IMR-90 (cell line): ENCODE measurements at regions not wholly inside any gene's neighbourhood (a gene's known extent, or its start where the extent isn't known, plus 50 kb on each side); places are given as distances from the start of the nearest gene placed in this dataset.

Experiments used
- ATAC-seq: fragments of 200-7000 bp; cut with Tn5 transposase; 2 replicates; pipeline ENCODE4 v1.9.1; 2020; ENCODE audit warnings: low read depth, mild to moderate bottlenecking, moderate library complexity
- BruUV-seq: library from RNA; stranded (reverse); fragments of 400-500 nt; replicated peaks from 2 replicates; lab custom pipeline; 2021; lab: Mats Ljungman, UMichigan
- CTCF ChIA-PET: fragments of 300-600 bp; formaldehyde crosslinking; extraction: SDS; loops from one replicate; lab custom pipeline; 2021; ENCODE audit warnings: antibody characterized with exemption; lab: Yijun Ruan, JAX
- POLR2A ChIA-PET: fragments of 300-600 bp; sonication (Branson Sonifier 250); formaldehyde crosslinking; loops from one replicate; lab custom pipeline; 2022; ENCODE audit warnings: antibody characterized with exemption; ENCODE audit not compliant: unreplicated experiment; lab: Charles Lee
- DNase-seq: peaks from one replicate; pipeline ENCODE4 v3.0.0; 2013
- H2AFZ ChIP-seq: replicated peaks from 2 replicates; pipeline ENCODE3; 2013; ENCODE audit warnings: low read length, mild to moderate bottlenecking; ENCODE audit not compliant: poor library complexity
- H2AK5ac ChIP-seq: 2 replicates; pipeline ENCODE4 v1.6.1; 2013; ENCODE audit warnings: low read depth, low read length, inconsistent platforms
- H2AK9ac ChIP-seq: replicated peaks from 2 replicates; pipeline ENCODE3; 2013; ENCODE audit warnings: mild to moderate bottlenecking, low read depth, low read length, moderate library complexity; ENCODE audit not compliant: poor library complexity
- H2BK120ac ChIP-seq: 2 replicates; pipeline ENCODE4 v1.6.1; 2013; ENCODE audit warnings: low read depth, low read length, inconsistent platforms
- H2BK15ac ChIP-seq: 3 replicates; pipeline ENCODE4 v1.6.1; 2013; ENCODE audit warnings: low read depth, low read length, inconsistent platforms
- H2BK20ac ChIP-seq: 2 replicates; pipeline ENCODE4 v1.6.1; 2013; ENCODE audit warnings: low read depth, mild to moderate bottlenecking, inconsistent platforms, low read length, moderate library complexity
- H2BK5ac ChIP-seq: 2 replicates; pipeline ENCODE4 v1.6.1; 2013; ENCODE audit warnings: mild to moderate bottlenecking, low read depth, low read length, inconsistent platforms; ENCODE audit not compliant: poor library complexity, severe bottlenecking
- H3K14ac ChIP-seq: replicated peaks from 2 replicates; pipeline ENCODE4 v1.6.1; 2013; ENCODE audit warnings: low read depth, low read length, inconsistent platforms
- H3K18ac ChIP-seq: 2 replicates; pipeline ENCODE4 v1.6.1; 2013; ENCODE audit warnings: low read depth, low read length, control low read depth
- H3K23ac ChIP-seq: 2 replicates; pipeline ENCODE4 v1.6.1; 2013; ENCODE audit warnings: low read depth, low read length, inconsistent platforms
- H3K27ac ChIP-seq: 2 replicates; pipeline ENCODE4 v1.5.1; 2013; ENCODE audit warnings: mild to moderate bottlenecking, control low read depth, low read length; ENCODE audit not compliant: insufficient read depth
- H3K27me3 ChIP-seq: 2 replicates; pipeline ENCODE4 v1.6.1; 2013; ENCODE audit warnings: low read length; ENCODE audit not compliant: control insufficient read depth, insufficient read depth
- H3K36me3 ChIP-seq: 2 replicates; pipeline ENCODE4 v1.6.1; 2013; ENCODE audit warnings: low read length, mixed read lengths; ENCODE audit not compliant: control insufficient read depth, insufficient read depth
- H3K4ac ChIP-seq: 2 replicates; pipeline ENCODE4 v1.6.1; 2013; ENCODE audit warnings: low read depth, low read length, inconsistent platforms
- H3K4me1 ChIP-seq: 2 replicates; pipeline ENCODE4 v1.6.1; 2013; ENCODE audit warnings: low read length, mixed read lengths; ENCODE audit not compliant: control insufficient read depth, insufficient read depth
- H3K4me2 ChIP-seq: 2 replicates; pipeline ENCODE4 v1.6.1; 2013; ENCODE audit warnings: low read depth, mild to moderate bottlenecking, control low read depth, low read length, moderate library complexity
- H3K4me3 ChIP-seq: 2 replicates; pipeline ENCODE4 v1.5.1; 2013; ENCODE audit warnings: low read depth, mild to moderate bottlenecking, control low read depth, low read length, moderate library complexity; ENCODE audit not compliant: insufficient read depth
- H3K56ac ChIP-seq: 2 replicates; pipeline ENCODE4 v1.6.1; 2013; ENCODE audit warnings: low read length, inconsistent platforms; ENCODE audit not compliant: insufficient read depth; ENCODE audit errors: extremely low read depth
- H3K79me1 ChIP-seq, 2 experiments: 2 replicates each; pipeline ENCODE4 v1.6.1; 2013; ENCODE audit warnings: low read length in 2 of 2, inconsistent platforms in 1 of 2, low read depth in 1 of 2
- H3K9ac ChIP-seq: 2 replicates; pipeline ENCODE4 v1.6.1; 2013; ENCODE audit warnings: low read depth, low read length, control low read depth
- H3K9me1 ChIP-seq: 2 replicates; pipeline ENCODE4 v1.6.1; 2013; ENCODE audit warnings: low read length, inconsistent platforms; ENCODE audit not compliant: insufficient read depth
- H3K9me3 ChIP-seq: 2 replicates; pipeline ENCODE4 v1.6.1; 2013; ENCODE audit warnings: low read length; ENCODE audit not compliant: control insufficient read depth, insufficient read depth
- H4K20me1 ChIP-seq: 2 replicates; pipeline ENCODE4 v1.6.1; 2013; ENCODE audit warnings: low read length, inconsistent platforms; ENCODE audit not compliant: insufficient read depth
- H4K5ac ChIP-seq: 2 replicates; pipeline ENCODE4 v1.6.1; 2013; ENCODE audit warnings: mild to moderate bottlenecking, low read depth, low read length, control low read depth
- H4K8ac ChIP-seq, 2 experiments: 2 replicates each; pipeline ENCODE4 v1.6.1; 2013; ENCODE audit warnings: low read depth in 2 of 2, low read length in 2 of 2, control low read depth in 1 of 2, inconsistent platforms in 1 of 2
- H4K91ac ChIP-seq: 2 replicates; pipeline ENCODE4 v1.6.1; 2013; ENCODE audit warnings: low read depth, low read length, inconsistent platforms; ENCODE audit not compliant: insufficient read depth
- CHD1 ChIP-seq: IDR thresholded peaks from 2 replicates; pipeline ENCODE4 v1.6.1; 2012; ENCODE audit warnings: low read depth, low read length, improper control_type of control experiment
- CTCF ChIP-seq: conservative IDR thresholded peaks from 2 replicates; pipeline ENCODE4 v1.5.1; 2012; ENCODE audit warnings: mild to moderate bottlenecking, low read depth, low read length, improper control_type of control experiment
- ELK1 ChIP-seq: fragments of 150-350 bp; IDR thresholded peaks from 2 replicates; pipeline ENCODE4 v1.6.1; 2016; ENCODE audit warnings: low read depth, mild to moderate bottlenecking, low read length, moderate library complexity, borderline replicate concordance
- FOS ChIP-seq: fragments of 150-350 bp; IDR thresholded peaks from 2 replicates; pipeline ENCODE4 v1.6.1; 2016; ENCODE audit warnings: low read depth, low read length
- MAZ ChIP-seq: IDR thresholded peaks from 2 replicates; pipeline ENCODE4 v1.6.1; 2012; ENCODE audit warnings: low read depth, mild to moderate bottlenecking, low read length, improper control_type of control experiment, moderate library complexity, borderline replicate concordance
- NFE2L2 ChIP-seq: fragments of 150-350 bp; IDR thresholded peaks from 2 replicates; pipeline ENCODE4 v1.6.1; 2016; ENCODE audit warnings: low read depth, mild to moderate bottlenecking, low read length
- POLR2A ChIP-seq: IDR thresholded peaks from 2 replicates; pipeline ENCODE4 v1.6.1; 2012; ENCODE audit warnings: mild to moderate bottlenecking, low read depth, low read length
- USF2 ChIP-seq: fragments of 150-350 bp; IDR thresholded peaks from 2 replicates; pipeline ENCODE4 v1.6.1; 2017; ENCODE audit warnings: mild to moderate bottlenecking, antibody characterized with exemption, low read length, low read depth
- WGBS, 2 experiments: methylation state at CpG; one replicate each; pipeline versions ENCODE4 v1.1.5 to v1.1.7; 2013; ENCODE audit warnings: missing lambda C conversion rate in 2 of 2; ENCODE audit not compliant: insufficient read length in 1 of 2; ENCODE audit errors: extremely low coverage in 2 of 2; 5-methylcytosine and 5-hydroxymethylcytosine counted together
- dilution Hi-C: fragments of 300-500 bp; cut with HindIII; formaldehyde crosslinking; loops from one replicate; pipeline ENCODE4 v1.14.3; 2018; ENCODE audit warnings: low sequenced_read_pairs; ENCODE audit not compliant: unreplicated experiment
- in situ Hi-C: fragments of 300-500 bp; cut with MboI; formaldehyde crosslinking; loops from 3 replicates; pipeline ENCODE4 v1.14.3; 2019; ENCODE audit warnings: low sequenced_read_pairs, inconsistent platforms, mixed read lengths
- intact Hi-C: fragments of 100-400 bp; cut with micrococcal nuclease; formaldehyde crosslinking; loops from 2 replicates; pipeline ENCODE4 v1.10.0; 2022

DNA sequence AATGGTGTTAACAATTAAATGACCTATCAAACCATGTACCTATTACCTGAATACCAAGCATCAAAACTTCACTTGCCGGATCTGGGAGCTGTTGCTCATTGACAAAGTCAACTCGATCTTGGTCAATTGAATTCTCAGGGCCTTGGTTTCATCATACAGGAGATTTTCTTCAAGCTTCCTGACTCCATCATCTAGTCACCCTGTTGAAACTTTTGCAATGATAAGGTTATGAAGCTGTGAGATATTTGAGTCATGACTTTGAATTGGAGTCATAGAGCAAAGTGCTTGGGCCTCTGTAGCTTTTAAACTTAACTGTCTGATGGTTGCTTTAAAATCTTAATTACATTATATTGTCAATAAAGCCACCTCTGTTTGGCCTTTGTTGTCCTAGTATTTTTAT, 260.9 kb downstream of the COG6 start:
- Histone ChIP-seq H3K56ac (no peak overlapping the region), H3K79me1 (no peaks in the 10 kb centered on the region), H2BK20ac (no peak overlapping the region), H3K14ac (no peak overlapping the region), H3K9me1 (no peaks in the 10 kb centered on the region), H3K9me3 (no peaks in the 10 kb centered on the region), H3K27me3 (no peaks in the 10 kb centered on the region), H2BK5ac (no peak overlapping the region), H4K5ac (no peak overlapping the region), H3K36me3 (no peaks in the 10 kb centered on the region), H2AK5ac (no peak overlapping the region), H3K23ac (no peak overlapping the region), H3K18ac (no peak overlapping the region), H2AK9ac (no peak overlapping the region), H3K9ac (no peak overlapping the region), H2AFZ (no peak overlapping the region), H3K4me3 (no peak overlapping the region), H2BK120ac (no peak overlapping the region), H2BK15ac (no peak overlapping the region), H4K20me1 (no peaks in the 10 kb centered on the region), H3K4me1 (no peaks in the 10 kb centered on the region), H4K91ac (no peak overlapping the region), H3K4ac (no peak overlapping the region), H3K27ac (no peak overlapping the region), H4K8ac (no peak overlapping the region), H3K4me2 (no peak overlapping the region)
- DNase-seq (no peak), ATAC-seq (no peak)
- dilution Hi-C loops: no loop called here
- ChIA-PET CTCF (no interaction called here), POLR2A (no interaction called here)
- TF ChIP-seq NFE2L2 (no peak), ELK1 (no peak), MAZ (no peak), POLR2A (no peak), FOS (no peak), USF2 (no peak), CTCF (no peak), CHD1 (no peak)
- in situ Hi-C loops: no loop called here
- intact Hi-C loops: no loop called here
- WGBS, 2 experiments: no CpG with 5 or more reads among the region's 2 CpGs
- BruUV-seq: no TSS peak
